ENCODE measurements at regions not wholly inside any gene's neighbourhood (a gene's known extent, or its start where the extent isn't known, plus 50 kb on each side); places are given as distances from the start of the nearest gene placed in this dataset.

- no peak overlapping the region for H3K27ac Mint-ChIP-seq
- ATAC-seq (ENCODE audit: low read depth in 2 of 2): no peak
- no peak overlapping the region for H3K4me3 Mint-ChIP-seq
- H3K9me3 Mint-ChIP-seq: peaks cover 0 to 3% (median 0%) of the 10 kb centered on the region in 7 donors
- peaks cover 0 to 9% (median 4%) of the 10 kb centered on the region in 3 donors for H3K27me3 Mint-ChIP-seq
- H3K36me3 Mint-ChIP-seq: no peaks in the 10 kb centered on the region
- DNase-seq: no peak
- no peaks in the 10 kb centered on the region for H3K4me1 Mint-ChIP-seq
Observed at GRCh38 chr20:51854921-51855320, 52.6 kb upstream of the SALL4 start.

Measured in naive B cell (primary cell).